Right lobe of liver (tissue), 6 donors: ENCODE measurements at regions not wholly inside any gene's neighbourhood (a gene's known extent, or its start where the extent isn't known, plus 50 kb on each side); places are given as distances from the start of the nearest gene placed in this dataset.

Experiments
- ATAC-seq, 4 donors: fragments of 200-7000 bp; cut with Tn5 transposase; one replicate each; pipeline ENCODE4 v1.9.1; 2020; ENCODE audit warnings: mild to moderate bottlenecking in 4 of 4, moderate library complexity in 4 of 4
- DNase-seq, 3 donors: peaks; one replicate each; pipeline ENCODE4 v3.0.0-alpha.2; 2020
- H3K27ac ChIP-seq, 3 donors: fragments of 200-600 bp; one replicate each; pipeline ENCODE4 v1.8.0; 2022
- H3K27me3 ChIP-seq, 2 donors: fragments of 200-600 bp; one replicate each; pipeline ENCODE4 v1.8.0; 2022
- H3K36me3 ChIP-seq, 4 donors: fragments of 200-600 bp; sonication (generic) in 1 of 4; one replicate each; pipeline versions ENCODE4 v1.5.1 to v1.8.0; 2017 to 2022; ENCODE audit warnings: control low read depth in 1 of 4
- H3K4me1 ChIP-seq, 4 donors: fragments of 200-600 bp; sonication (generic) in 1 of 4; one replicate each; pipeline versions ENCODE4 v1.5.1 to v1.8.0; 2017 to 2022; ENCODE audit warnings: control low read depth in 1 of 4
- H3K4me3 ChIP-seq, 3 donors: fragments of 200-600 bp; one replicate each; pipeline ENCODE4 v1.8.0; 2022
- H3K9me3 ChIP-seq, 4 donors: fragments of 200-600 bp; sonication (generic) in 1 of 4; one replicate each; pipeline versions ENCODE4 v1.5.1 to v1.8.0; 2017 to 2022; ENCODE audit warnings: control low read depth in 1 of 4
- CTCF ChIP-seq, 4 donors: fragments of 200-600 bp in 3 of 4; fragments of 450-650 bp in 1 of 4; IDR thresholded peaks; one replicate each; pipeline versions ENCODE4 v1.5.1 to v1.8.0; 2016 to 2022; ENCODE audit warnings: antibody characterized with exemption in 4 of 4, mild to moderate bottlenecking in 2 of 4
- POLR2A ChIP-seq: fragments of 450-650 bp; IDR thresholded peaks from one replicate; pipeline ENCODE4 v1.6.1; 2017; ENCODE audit warnings: antibody characterized with exemption, mild to moderate bottlenecking
- WGBS: methylation state at CpG from one replicate; pipeline ENCODE4 v1.1.6; 2018; ENCODE audit warnings: low coverage, low lambda C conversion rate; ENCODE audit not compliant: insufficient coverage; ENCODE audit errors: missing lambda C conversion rate; 5-methylcytosine and 5-hydroxymethylcytosine counted together
- intact Hi-C, 2 donors: fragments of 100-400 bp; cut with DNase I; formaldehyde crosslinking; loops; one replicate each; pipeline versions ENCODE4 v1.11.2 to v1.14.1; 2022
- donor health status: DM: no; HTN: yes; CAD: no.
- donor health status: DM: no; HTN: no; CAD: no.
- donor health status: DM: no; HTN: no; CAD: no.
- donor health status: DM: no; HTN: yes; CAD: no.
- donor health status: DM: no; HTN: yes; CAD: no.

- DNase-seq, result no peak
- peaks cover 0 to 5% (median 2%) of the 10 kb centered on the region in 4 donors for H3K4me1 ChIP-seq
- H3K36me3 ChIP-seq, result no peaks in the 10 kb centered on the region
- H3K27ac ChIP-seq, result no peak overlapping the region
- intact Hi-C loops, result loop anchor here in 1 of 2 donors (10.0 kb wide), 1 partner anchor 150 kb away; no protein-coding TSS in a partner anchor
- TF ChIP-seq POLR2A (no peak), CTCF (IDR thresholded peaks at IDR 0.05) (peak; percentile 24 to 50 (median 38))
- no peak overlapping the region for H3K4me3 ChIP-seq
- H3K27me3 ChIP-seq, result no peaks in the 10 kb centered on the region
- peak; percentile 36 to 57 (median 51) for ATAC-seq
- 44% methylated on average over 8 of the region's 8 CpGs for WGBS
- H3K9me3 ChIP-seq, result no peaks in the 10 kb centered on the region
Observed at GRCh38 chr12:111174251-111174960, 194.5 kb downstream of the PHETA1 start.

GRCh38 chr12:111173836-111174235 is 195.1 kb downstream of the PHETA1 start:
- H3K9me3 ChIP-seq, result no peaks in the 10 kb centered on the region
- DNase-seq (no peak), ATAC-seq (peak in 2 of 4 donors; percentile 14 to 29)
- TF ChIP-seq CTCF (IDR thresholded peaks at IDR 0.05) (no peak), POLR2A (no peak)
- no peak overlapping the region for H3K27ac ChIP-seq
- H3K27me3 ChIP-seq, result no peaks in the 10 kb centered on the region
- H3K4me3 ChIP-seq, result no peak overlapping the region
- 37% methylated on average over 2 of the region's 3 CpGs for WGBS
- intact Hi-C loops, result loop anchor here in 1 of 2 donors (10.0 kb wide), 1 partner anchor 149 kb away; no protein-coding TSS in a partner anchor
- H3K36me3 ChIP-seq, result no peaks in the 10 kb centered on the region
- H3K4me1 ChIP-seq, result peaks cover 0 to 5% (median 2%) of the 10 kb centered on the region in 4 donors

DNA sequence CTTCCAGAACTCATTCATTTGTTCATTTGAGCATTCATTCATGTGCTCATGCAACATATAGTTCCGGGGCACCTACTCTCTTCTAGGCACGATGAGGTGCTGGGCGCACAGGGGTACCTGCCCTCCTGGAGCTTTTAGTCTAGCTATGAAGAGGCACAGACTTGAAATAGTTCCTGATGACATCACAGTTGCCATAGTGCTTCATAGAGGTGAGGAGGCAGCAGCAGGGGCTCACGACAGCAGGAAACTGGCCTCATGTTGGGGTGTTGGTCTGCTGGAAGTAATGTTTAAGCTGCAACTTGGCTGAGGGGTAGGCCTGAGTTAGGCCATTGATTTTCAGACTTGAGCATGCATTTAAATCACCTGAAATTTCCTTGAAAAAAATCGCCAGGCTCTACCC is 195.5 kb downstream of the PHETA1 start:
- Histone ChIP-seq H3K4me1 (peaks cover 0 to 5% (median 2%) of the 10 kb centered on the region in 4 donors), H3K4me3 (no peak overlapping the region), H3K27me3 (no peaks in the 10 kb centered on the region), H3K9me3 (no peaks in the 10 kb centered on the region), H3K27ac (no peak overlapping the region), H3K36me3 (no peaks in the 10 kb centered on the region)
- 96% methylated on average over 3 of the region's 5 CpGs for WGBS
- no peak for DNase-seq
- intact Hi-C loops, result loop anchor here in 1 of 2 donors (10.0 kb wide), 1 partner anchor 149 kb away; no protein-coding TSS in a partner anchor
- TF ChIP-seq CTCF (IDR thresholded peaks at IDR 0.05) (no peak), POLR2A (no peak)
- no peak for ATAC-seq

DNA sequence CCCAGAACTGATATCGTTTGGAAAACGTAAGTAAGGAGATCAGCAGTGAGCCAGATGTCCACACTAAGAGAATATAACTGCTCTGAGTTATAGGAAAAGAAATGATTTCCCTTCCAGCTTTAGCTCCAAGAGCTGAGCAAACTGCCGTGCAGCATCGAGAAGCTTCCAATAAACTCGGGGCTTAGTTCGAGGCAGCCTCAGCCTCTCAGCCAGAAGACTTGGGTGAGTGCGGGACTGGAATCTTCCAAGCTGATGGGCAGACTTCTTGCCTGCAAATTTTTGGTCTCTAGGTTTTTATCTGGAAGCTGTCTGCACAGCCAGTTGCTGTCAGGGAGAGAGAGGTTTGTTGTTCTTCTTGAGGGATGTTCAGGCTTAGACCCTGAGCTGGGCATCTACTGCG is 196.1 kb downstream of the PHETA1 start:
- TF ChIP-seq POLR2A, result no peak
- TF ChIP-seq CTCF (IDR thresholded peaks at IDR 0.05), result no peak
- ATAC-seq (no peak), DNase-seq (no peak)
- Histone ChIP-seq H3K27me3 (no peaks in the 10 kb centered on the region), H3K27ac (no peak overlapping the region), H3K36me3 (no peaks in the 10 kb centered on the region), H3K4me1 (peaks cover 0 to under 1% (median 0%) of the 10 kb centered on the region in 4 donors), H3K9me3 (no peaks in the 10 kb centered on the region), H3K4me3 (no peak overlapping the region)
- WGBS, result 86% methylated on average over 2 of the region's 8 CpGs
- intact Hi-C loops, result loop anchor here in 1 of 2 donors (10.0 kb wide), 1 partner anchor 148 kb away; no protein-coding TSS in a partner anchor
